NOMO-1 treated with dmso at 0.1 percent for 144 hours (cell line): ENCODE measurements at regions not wholly inside any gene's neighbourhood (a gene's known extent, or its start where the extent isn't known, plus 50 kb on each side); places are given as distances from the start of the nearest gene placed in this dataset.

Source experiments
- DNase-seq: peaks from one replicate; lab custom pipeline; 2025; ENCODE audit not compliant: unreplicated experiment; lab: John Stamatoyannopoulos, UW

GRCh38 chr15:81536356-81536755, 162.3 kb upstream of the TMC3 start:
- no peak for DNase-seq

- no peak for DNase-seq
Observed at GRCh38 chr15:81534124-81534523, 160.1 kb upstream of the TMC3 start.

DNA sequence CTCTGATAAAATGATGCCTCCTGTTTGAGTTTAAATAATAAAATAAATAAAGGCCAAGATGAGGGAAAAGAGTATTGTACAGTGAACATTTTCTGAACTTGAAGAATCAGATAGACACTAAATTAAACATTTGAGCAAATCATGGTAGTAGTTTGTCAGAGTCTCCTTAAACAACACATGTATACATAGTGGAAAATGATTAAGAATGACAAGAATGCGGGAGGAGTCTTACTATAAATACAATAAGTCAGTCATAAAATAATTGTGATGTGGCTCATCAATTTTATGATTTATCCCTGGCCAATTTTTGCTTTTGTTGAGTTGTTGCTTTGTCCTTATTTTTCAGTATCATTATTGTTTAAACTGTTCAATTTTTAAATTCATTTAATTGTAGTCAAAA, 158.0 kb upstream of the TMC3 start:
- no peak for DNase-seq

DNA sequence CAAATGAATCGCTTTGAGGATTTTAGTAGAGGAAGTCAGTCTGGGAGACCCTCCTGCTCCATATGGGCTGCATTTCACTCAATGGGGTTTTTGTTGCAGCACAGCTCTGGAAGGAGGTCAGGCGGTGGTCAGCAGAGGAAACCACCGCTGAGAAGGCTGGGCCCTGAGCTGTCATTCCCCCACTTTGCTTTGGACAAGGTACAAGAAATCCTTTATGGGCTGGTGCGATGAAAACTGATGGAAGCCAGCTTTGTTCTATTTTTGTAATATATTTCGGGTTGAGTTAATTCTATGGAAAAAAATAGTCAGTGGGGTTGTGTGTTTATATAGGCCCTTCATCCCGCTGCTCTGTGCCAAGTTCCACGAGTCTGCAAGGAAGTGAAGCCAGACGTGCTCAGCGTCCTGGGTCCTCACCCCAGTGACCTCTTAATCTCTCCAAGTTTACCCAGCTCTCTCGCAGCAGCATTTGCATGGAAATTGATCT, 157.1 kb upstream of the TMC3 start:
- DNase-seq: no peak

GRCh38 chr15:81530271-81530691, 156.3 kb upstream of the TMC3 start:
- DNase-seq: no peak

GRCh38 chr15:81529481-81529880, 155.5 kb upstream of the TMC3 start:
- DNase-seq: no peak

DNA sequence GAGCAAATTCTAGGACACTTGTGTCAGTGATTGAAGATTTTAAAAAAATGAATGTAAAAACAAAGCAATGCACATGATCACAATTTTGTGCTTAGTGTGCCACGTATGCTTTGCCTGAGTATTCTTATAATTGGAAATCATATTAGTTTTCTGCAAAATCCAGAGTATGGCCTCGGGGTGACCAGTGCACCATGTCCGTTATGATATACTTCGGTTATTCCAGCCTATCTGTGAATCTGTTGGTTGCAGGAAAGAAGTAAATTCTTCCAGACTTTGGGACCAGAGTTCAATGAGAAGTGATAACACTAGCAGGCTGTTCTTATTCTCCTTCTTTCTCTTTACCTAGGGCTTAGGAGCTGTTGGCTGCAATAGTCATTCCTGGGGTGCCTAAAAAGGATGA, 152.0 kb upstream of the TMC3 start:
- no peak for DNase-seq

- DNase-seq: no peak
Observed at GRCh38 chr15:81524496-81524895, 150.5 kb upstream of the TMC3 start.

DNA sequence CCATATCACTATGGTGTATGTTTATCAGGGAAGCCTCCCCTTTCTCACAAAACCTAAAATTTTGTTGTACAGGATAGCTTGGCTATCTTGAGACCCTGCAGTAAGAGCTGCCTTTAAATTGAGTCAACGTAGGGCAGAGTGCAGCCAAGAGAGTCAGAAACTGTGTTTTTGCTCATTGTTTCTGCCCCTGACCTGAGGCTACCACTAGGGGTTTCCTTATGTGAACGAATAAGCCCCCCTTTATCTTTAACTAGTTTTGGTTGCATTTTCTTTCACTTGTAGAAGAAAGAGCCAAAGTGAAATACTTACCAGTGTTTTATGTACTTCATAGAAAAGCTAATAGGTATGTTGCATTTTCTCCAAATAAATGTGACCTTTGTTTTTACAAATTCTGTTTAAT, 149.9 kb upstream of the TMC3 start:
- DNase-seq: no peak

- no peak for DNase-seq
Observed at GRCh38 chr15:81520480-81520879, 146.5 kb upstream of the TMC3 start.

DNA sequence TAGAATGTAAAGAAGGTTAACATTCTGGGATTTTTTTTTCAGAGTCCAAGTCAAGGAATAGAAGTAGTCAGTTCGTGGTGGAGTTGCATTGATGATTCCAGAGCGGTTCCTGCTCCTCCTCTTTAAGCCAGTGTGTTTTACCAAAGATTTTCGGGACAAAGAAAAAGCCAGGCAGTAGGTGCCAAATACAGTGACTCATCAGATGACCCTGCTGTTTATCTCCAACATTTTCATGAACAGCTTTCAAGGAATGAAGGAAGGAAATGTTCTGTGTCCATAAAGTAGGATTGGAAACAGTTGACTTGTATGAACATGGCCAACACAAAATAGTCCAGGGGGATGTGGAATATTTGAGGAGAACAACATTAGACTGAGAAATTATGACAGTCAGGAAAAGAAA, 142.4 kb upstream of the TMC3 start:
- DNase-seq: no peak

GRCh38 chr15:81516012-81516411, 142.0 kb upstream of the TMC3 start:
- DNase-seq: no peak

- no peak for DNase-seq
Observed at GRCh38 chr15:81514725-81515124, 140.7 kb upstream of the TMC3 start.

GRCh38 chr15:81511138-81511537, 137.1 kb upstream of the TMC3 start:
- DNase-seq: no peak

GRCh38 chr15:81507831-81508230, 133.8 kb upstream of the TMC3 start:
- DNase-seq: no peak

- DNase-seq: no peak
Observed at GRCh38 chr15:81506936-81507335, 132.9 kb upstream of the TMC3 start.

GRCh38 chr15:81506071-81506470, 132.1 kb upstream of the TMC3 start:
- DNase-seq: no peak

GRCh38 chr15:81504170-81504905, 130.3 kb upstream of the TMC3 start:
- no peak for DNase-seq

DNA sequence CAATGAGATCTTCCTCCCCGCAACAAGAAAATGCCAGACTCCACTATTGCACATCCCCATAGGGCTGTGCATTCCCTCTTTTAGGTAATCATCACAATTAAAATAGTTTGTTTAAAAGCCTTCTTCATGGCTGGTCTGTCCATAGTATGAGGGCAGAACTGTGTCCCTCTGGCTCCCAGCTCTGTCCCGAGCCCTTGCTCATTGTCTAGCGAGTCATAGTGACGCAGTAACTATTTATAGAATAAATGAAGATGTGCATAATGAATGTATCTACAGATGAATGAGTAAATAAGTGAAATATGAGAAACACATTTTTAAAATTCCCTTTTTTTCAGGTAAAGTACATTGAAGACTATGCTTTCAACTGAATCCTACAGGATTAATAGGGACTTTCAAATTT, 128.4 kb upstream of the TMC3 start:
- DNase-seq: no peak

- no peak for DNase-seq
Observed at GRCh38 chr15:81500081-81500480, 126.1 kb upstream of the TMC3 start.

GRCh38 chr15:81498294-81498693, 124.3 kb upstream of the TMC3 start:
- DNase-seq: no peak

- DNase-seq: no peak
Observed at GRCh38 chr15:81497238-81497637, 123.2 kb upstream of the TMC3 start.

- DNase-seq: no peak
Observed at GRCh38 chr15:81495780-81496467, 121.9 kb upstream of the TMC3 start.
